ENCODE measurements at regions not wholly inside any gene's neighbourhood (a gene's known extent, or its start where the extent isn't known, plus 50 kb on each side); places are given as distances from the start of the nearest gene placed in this dataset.
"Not testable (repeated sequence)": the region's sequence is repeated elsewhere in the genome, so short reads cannot be mapped to it uniquely, and the experiment has no call there.

GRCh38 chr11:37449146-37449545, 851.1 kb upstream of the RAG2 start:
- peak; percentile 19 to 39 (median 30) for DNase-seq
- Mint-ChIP-seq H3K27ac (peak overlapping the region in 3 of 6 donors; percentile 23 to 79 (median 66)), H3K4me3 (peak overlapping the region in 3 of 5 donors; percentile 21 to 72 (median 52))

GRCh38 chr11:37442576-37442975, 844.5 kb upstream of the RAG2 start:
- no peak overlapping the region for H3K27ac Mint-ChIP-seq
- peaks cover 0 to 12% (median under 1%) of the 10 kb centered on the region in 6 donors for H3K9me3 Mint-ChIP-seq
- DNase-seq: no peak
- H3K4me3 Mint-ChIP-seq: no peak overlapping the region
- H3K4me1 Mint-ChIP-seq: peaks cover 11 to 12% of the 10 kb centered on the region in 2 donors
- H3K36me3 Mint-ChIP-seq: peaks cover 0 to 3% (median 3%) of the 10 kb centered on the region in 3 donors
- H3K27me3 Mint-ChIP-seq (ENCODE audit: low read depth in 3 of 3): peaks cover 0 to 3% (median 2%) of the 10 kb centered on the region in 3 donors

More at GRCh38 chr11:37449146-37449545, 851.1 kb upstream of the RAG2 start:
- peaks cover 48 to 52% of the 10 kb centered on the region in 2 donors for H3K4me1 Mint-ChIP-seq
- H3K9me3 Mint-ChIP-seq: peaks cover 0 to 16% (median under 1%) of the 10 kb centered on the region in 6 donors
- peaks cover 0 to 8% (median 3%) of the 10 kb centered on the region in 3 donors for H3K36me3 Mint-ChIP-seq
- H3K27me3 Mint-ChIP-seq (ENCODE audit: low read depth in 3 of 3): peaks cover 0 to 1% (median 0%) of the 10 kb centered on the region in 3 donors

DNA sequence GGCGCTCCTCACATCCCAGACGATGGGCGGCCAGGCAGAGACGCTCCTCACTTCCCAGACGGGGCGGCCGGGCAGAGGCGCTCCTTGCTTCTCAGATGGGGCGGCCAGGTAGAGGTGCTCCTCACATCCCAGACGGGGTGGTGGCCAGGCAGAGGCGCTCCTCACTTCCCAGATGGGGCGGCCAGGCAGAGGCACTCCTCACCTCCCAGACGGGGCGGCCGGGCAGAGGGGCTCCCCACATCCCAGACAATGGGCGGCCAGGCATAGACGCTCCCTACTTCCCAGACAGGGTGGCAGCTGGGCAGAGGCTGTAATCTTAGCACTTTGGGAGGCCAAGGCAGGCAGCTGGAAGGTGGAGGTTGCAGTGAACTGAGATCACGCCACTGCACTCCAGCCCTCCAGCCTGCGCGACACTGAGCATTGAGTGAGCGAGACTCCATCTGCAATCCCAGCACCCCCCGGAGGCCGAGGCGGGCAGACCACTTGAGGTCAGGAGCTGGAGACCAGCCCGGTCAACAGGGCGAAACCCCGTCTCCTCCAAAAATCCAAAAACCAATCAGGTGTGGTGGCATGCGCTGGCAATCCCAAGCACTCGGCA, 833.7 kb upstream of the RAG2 start:
- DNase-seq; H3K4me1 Mint-ChIP-seq; H3K36me3 Mint-ChIP-seq; H3K4me3 Mint-ChIP-seq; H3K27me3 Mint-ChIP-seq (ENCODE audit: low read depth in 3 of 3); H3K27ac Mint-ChIP-seq: not testable (repeated sequence)
- H3K9me3 Mint-ChIP-seq: peaks cover 0 to 24% (median under 1%) of the 10 kb centered on the region in 6 donors

DNA sequence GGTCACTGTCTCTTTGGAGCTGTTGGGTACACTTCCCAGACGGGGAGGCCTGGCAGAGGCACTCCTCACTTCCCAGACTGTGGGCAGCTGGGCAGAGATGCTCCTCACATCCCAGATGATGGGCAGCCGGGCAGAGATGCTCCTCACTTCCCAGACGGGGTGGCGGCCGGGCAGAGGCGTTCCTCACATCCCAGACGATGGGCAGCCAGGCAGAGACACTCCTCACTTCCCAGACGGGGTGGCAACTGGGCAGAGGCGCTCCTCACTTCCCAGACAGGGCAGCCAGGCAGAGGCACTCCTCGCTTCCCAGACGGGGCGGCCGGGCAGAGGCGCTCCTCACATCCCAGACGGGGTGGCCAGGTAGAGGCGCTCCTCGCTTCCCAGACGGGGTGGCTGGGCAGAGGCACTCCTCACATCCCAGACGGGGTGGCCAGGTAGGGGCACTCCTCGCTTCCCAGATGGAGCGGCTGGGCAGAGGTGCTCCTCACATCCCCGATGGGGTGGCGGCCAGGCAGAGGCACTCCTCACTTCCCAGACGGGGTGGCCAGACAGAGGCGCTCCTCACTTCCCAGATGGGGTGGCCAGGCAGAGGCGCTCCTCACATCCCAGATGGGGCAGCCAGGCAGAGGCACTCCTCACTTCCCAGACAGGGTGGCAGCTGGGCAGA, 833.1 kb upstream of the RAG2 start:
- H3K27ac Mint-ChIP-seq; H3K4me3 Mint-ChIP-seq; H3K4me1 Mint-ChIP-seq; DNase-seq; H3K36me3 Mint-ChIP-seq; H3K27me3 Mint-ChIP-seq (ENCODE audit: low read depth in 3 of 3): not testable (repeated sequence)
- H3K9me3 Mint-ChIP-seq: peaks cover 0 to 24% (median under 1%) of the 10 kb centered on the region in 6 donors

DNA sequence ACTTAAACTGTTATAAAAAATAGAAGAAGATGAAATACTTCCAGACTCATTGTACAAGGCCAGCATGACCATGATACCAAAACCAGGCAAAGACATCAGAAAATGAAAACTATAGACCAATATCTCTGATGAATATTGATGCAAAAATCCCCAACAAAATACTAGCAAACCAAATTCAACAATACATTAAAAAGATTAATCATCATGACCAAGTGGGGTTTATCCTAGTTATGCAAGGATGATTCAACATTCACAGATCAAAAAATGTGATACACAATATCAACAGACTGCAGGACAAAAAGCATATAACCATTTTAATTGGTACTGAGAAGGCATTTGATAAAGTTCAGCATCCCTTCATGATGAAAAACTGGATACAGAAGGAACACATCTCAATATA, 824.5 kb upstream of the RAG2 start:
- H3K27me3 Mint-ChIP-seq (ENCODE audit: low read depth in 3 of 3): no peaks in the 10 kb centered on the region
- H3K36me3 Mint-ChIP-seq: peaks cover 0 to 4% (median 0%) of the 10 kb centered on the region in 3 donors
- H3K27ac Mint-ChIP-seq: no peak overlapping the region

GRCh38 chr11:37411289-37411688, 813.3 kb upstream of the RAG2 start:
- Mint-ChIP-seq H3K36me3 (no peaks in the 10 kb centered on the region), H3K4me3 (no peak overlapping the region), H3K27me3 (ENCODE audit: low read depth in 3 of 3) (peaks cover 0 to 1% (median 0%) of the 10 kb centered on the region in 3 donors), H3K4me1 (no peaks in the 10 kb centered on the region), H3K9me3 (peaks cover 0 to 17% (median 3%) of the 10 kb centered on the region in 6 donors), H3K27ac (no peak overlapping the region)
- no peak for DNase-seq

More for the DNA sequence above, 824.5 kb upstream of the RAG2 start:
- Mint-ChIP-seq H3K4me3 (no peak overlapping the region), H3K9me3 (peaks cover 0 to 12% (median 1%) of the 10 kb centered on the region in 6 donors), H3K4me1 (peaks cover 2 to 8% of the 10 kb centered on the region in 2 donors)
- no peak for DNase-seq

GRCh38 chr11:37409124-37409523, 811.1 kb upstream of the RAG2 start:
- H3K9me3 Mint-ChIP-seq: peaks cover 0 to 17% (median 3%) of the 10 kb centered on the region in 6 donors
- H3K4me1 Mint-ChIP-seq: no peaks in the 10 kb centered on the region
- no peaks in the 10 kb centered on the region for H3K36me3 Mint-ChIP-seq
- no peak overlapping the region for H3K4me3 Mint-ChIP-seq
- H3K27me3 Mint-ChIP-seq (ENCODE audit: low read depth in 3 of 3): no peaks in the 10 kb centered on the region
- H3K27ac Mint-ChIP-seq: no peak overlapping the region
- DNase-seq: no peak

DNA sequence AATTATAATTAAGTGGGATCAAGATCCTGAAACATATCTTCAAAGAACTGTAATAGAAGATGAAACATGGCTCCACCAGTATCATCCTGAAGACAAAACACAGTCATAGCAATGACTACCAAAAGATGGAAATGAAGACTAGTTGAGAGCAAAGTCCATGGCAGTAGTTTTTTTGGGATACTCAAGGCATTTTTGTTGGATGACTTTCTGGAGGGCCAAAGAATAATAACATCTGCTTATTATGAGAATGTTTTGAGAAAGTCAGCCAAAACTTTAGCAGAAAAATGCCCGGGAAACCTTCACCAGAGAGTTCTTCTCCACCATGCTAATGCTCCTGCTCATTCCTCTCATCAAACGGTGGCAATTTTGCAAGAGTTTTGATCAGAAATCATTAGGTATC, 809.4 kb upstream of the RAG2 start:
- no peak for DNase-seq
- Mint-ChIP-seq H3K27me3 (ENCODE audit: low read depth in 3 of 3) (no peaks in the 10 kb centered on the region), H3K36me3 (no peaks in the 10 kb centered on the region), H3K27ac (no peak overlapping the region), H3K4me1 (no peaks in the 10 kb centered on the region), H3K4me3 (no peak overlapping the region), H3K9me3 (peaks cover 0 to 23% (median 4%) of the 10 kb centered on the region in 6 donors)

GRCh38 chr11:37406651-37407050, 808.6 kb upstream of the RAG2 start:
- Mint-ChIP-seq H3K36me3 (no peaks in the 10 kb centered on the region), H3K27ac (no peak overlapping the region), H3K27me3 (ENCODE audit: low read depth in 3 of 3) (no peaks in the 10 kb centered on the region), H3K4me1 (no peaks in the 10 kb centered on the region), H3K4me3 (no peak overlapping the region), H3K9me3 (peaks cover 0 to 23% (median 4%) of the 10 kb centered on the region in 6 donors)
- DNase-seq: no peak

DNA sequence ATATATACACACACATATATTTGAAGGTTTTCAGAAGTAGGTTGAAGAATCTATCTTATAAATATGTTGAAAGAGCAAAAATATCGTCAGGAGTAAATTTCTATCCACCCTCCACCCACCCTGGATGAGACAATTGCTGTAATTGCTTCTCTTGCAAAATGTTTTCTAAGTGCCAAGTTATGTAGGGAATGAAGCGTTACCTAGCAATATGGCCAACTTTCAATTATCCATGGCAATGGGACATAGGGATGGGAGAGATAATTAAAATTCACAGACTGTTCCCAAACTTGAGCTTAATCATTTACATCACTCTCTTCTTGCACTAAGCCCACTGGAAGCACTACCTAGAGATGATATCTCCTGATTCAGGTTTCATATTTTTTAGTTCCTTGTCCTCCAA, 806.2 kb upstream of the RAG2 start:
- Mint-ChIP-seq H3K27ac (no peak overlapping the region), H3K4me1 (no peaks in the 10 kb centered on the region), H3K27me3 (ENCODE audit: low read depth in 3 of 3) (no peaks in the 10 kb centered on the region), H3K4me3 (no peak overlapping the region), H3K9me3 (peaks cover 0 to 17% (median 3%) of the 10 kb centered on the region in 6 donors), H3K36me3 (no peaks in the 10 kb centered on the region)
- DNase-seq: no peak

DNA sequence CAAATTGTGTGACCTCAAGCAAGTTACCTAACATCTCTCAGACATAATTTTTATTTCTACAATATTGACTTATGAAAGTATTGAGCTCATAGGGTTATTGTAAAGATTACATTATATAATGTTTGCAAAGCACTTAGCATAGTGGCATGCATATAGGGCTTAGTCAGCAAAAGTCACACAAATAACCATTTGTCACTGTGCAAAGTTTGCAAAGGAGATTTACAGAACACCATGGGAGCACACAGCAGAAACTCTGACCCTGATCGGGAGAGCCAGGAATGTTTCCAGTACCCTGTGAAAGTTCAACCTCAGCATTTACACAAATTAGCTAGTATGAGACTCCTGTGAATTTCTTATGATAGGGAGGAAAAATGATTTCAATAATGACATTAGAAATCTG, 804.6 kb upstream of the RAG2 start:
- Mint-ChIP-seq H3K9me3 (peaks cover 0 to 13% (median 2%) of the 10 kb centered on the region in 6 donors), H3K4me1 (no peaks in the 10 kb centered on the region), H3K4me3 (no peak overlapping the region), H3K36me3 (no peaks in the 10 kb centered on the region), H3K27ac (no peak overlapping the region), H3K27me3 (ENCODE audit: low read depth in 3 of 3) (no peaks in the 10 kb centered on the region)
- no peak for DNase-seq

DNA sequence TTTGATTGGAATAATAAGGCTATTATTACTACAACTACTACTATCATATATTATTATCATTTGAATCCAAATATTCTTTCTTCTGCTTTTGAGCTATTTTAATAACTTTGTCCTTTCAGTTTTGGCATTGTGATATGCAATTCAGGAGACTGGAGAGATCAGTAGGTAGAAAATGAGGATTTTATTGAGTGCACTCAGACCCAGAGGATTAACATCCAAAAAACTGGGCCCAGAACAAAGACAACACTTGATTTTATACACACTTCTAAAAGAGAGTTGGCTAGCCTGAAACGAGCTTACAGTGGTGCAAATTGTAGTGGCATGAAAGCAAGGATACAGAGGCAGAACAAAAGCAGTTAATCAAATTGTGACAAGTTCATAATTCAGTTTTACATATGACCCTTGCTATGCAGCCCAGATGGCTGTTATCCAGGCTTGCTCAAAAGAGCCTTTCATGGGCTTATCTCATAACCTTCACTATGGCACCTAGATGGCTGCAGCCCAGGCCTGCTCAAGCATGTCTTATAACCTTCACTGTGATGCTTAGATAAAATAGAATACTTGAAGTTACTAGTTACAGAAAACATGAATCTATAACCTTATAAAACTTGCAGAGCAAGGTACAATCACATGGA, 796.3 kb upstream of the RAG2 start:
- Mint-ChIP-seq H3K27ac (no peak overlapping the region), H3K4me3 (no peak overlapping the region), H3K36me3 (peaks cover 0 to 6% (median 4%) of the 10 kb centered on the region in 3 donors), H3K4me1 (no peaks in the 10 kb centered on the region), H3K27me3 (ENCODE audit: low read depth in 3 of 3) (peaks cover 0 to 2% (median 0%) of the 10 kb centered on the region in 3 donors), H3K9me3 (peaks cover 16 to 49% (median 33%) of the 10 kb centered on the region in 6 donors)
- no peak for DNase-seq

DNA sequence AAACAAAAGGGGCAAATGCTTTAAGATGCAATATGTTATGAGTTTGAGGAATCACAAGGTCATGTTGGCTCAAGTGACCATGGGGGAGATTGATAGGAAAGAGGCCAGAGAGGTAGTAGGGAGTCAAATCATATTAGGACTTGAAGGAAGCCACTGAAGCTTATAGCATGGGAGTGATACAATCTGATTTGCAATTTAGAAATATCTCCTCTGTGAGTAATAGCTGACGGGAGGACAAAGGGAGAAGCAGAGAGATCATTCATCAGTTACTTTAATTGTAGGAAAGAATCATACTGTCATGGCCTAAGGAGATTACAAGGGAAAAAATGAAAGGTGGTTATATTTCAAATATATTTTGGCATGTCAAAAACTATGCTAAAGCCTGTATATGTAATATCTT, 793.6 kb upstream of the RAG2 start:
- Mint-ChIP-seq H3K27me3 (ENCODE audit: low read depth in 3 of 3) (peaks cover 0 to 2% (median 0%) of the 10 kb centered on the region in 3 donors), H3K36me3 (peaks cover 0 to 6% (median 4%) of the 10 kb centered on the region in 3 donors), H3K27ac (no peak overlapping the region), H3K9me3 (peaks cover 16 to 54% (median 29%) of the 10 kb centered on the region in 6 donors), H3K4me1 (no peaks in the 10 kb centered on the region), H3K4me3 (no peak overlapping the region)
- no peak for DNase-seq

- peaks cover 0 to 2% (median 0%) of the 10 kb centered on the region in 3 donors for H3K27me3 Mint-ChIP-seq (ENCODE audit: low read depth in 3 of 3)
- DNase-seq: no peak
- H3K4me1 Mint-ChIP-seq: no peaks in the 10 kb centered on the region
- no peak overlapping the region for H3K27ac Mint-ChIP-seq
- H3K4me3 Mint-ChIP-seq: no peak overlapping the region
- peaks cover 9 to 45% (median 22%) of the 10 kb centered on the region in 6 donors for H3K9me3 Mint-ChIP-seq
- H3K36me3 Mint-ChIP-seq: peaks cover 0 to 4% (median 0%) of the 10 kb centered on the region in 3 donors
These were observed 792.6 kb upstream of the RAG2 start for GRCh38 chr11:37390576-37391083.

Measured in immature natural killer cell (primary cell).